Neural progenitor cell (in vitro differentiated cells): ENCODE measurements at regions not wholly inside any gene's neighbourhood (a gene's known extent, or its start where the extent isn't known, plus 50 kb on each side); places are given as distances from the start of the nearest gene placed in this dataset.

Experiments used
- EZH2 ChIP-seq: fragments of 200-600 bp; sonication (generic); IDR thresholded peaks from 2 replicates; pipeline ENCODE4 v1.6.1; 2017; ENCODE audit warnings: antibody characterized with exemption, mild to moderate bottlenecking, moderate library complexity
- TF ChIP-seq, protein P1 (sequence below): fragments of 200-600 bp; sonication (generic); IDR thresholded peaks from 2 replicates; pipeline ENCODE4 v1.5.1; 2017; ENCODE audit warnings: antibody characterized with exemption, mild to moderate bottlenecking

DNA sequence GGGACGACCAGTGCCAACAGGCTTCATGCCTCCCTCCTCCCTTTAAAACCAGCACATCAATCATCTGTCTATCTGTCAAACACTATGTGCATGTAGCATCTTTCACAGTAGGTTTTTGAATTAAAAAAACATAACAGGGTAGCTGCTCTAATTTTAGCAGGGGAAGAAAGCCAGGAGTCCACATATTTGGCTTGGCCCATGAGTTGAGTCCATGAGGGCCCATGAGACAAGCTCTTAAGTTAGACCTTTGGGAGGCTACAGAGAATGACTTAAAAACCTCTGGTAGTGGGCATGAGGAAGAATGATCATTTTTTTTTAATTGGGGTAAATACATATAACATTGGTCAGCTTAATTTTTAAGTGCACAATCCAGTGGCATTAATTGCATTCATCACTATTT, 194.9 kb downstream of the UTRN start:
- TF ChIP-seq, protein P1, sequence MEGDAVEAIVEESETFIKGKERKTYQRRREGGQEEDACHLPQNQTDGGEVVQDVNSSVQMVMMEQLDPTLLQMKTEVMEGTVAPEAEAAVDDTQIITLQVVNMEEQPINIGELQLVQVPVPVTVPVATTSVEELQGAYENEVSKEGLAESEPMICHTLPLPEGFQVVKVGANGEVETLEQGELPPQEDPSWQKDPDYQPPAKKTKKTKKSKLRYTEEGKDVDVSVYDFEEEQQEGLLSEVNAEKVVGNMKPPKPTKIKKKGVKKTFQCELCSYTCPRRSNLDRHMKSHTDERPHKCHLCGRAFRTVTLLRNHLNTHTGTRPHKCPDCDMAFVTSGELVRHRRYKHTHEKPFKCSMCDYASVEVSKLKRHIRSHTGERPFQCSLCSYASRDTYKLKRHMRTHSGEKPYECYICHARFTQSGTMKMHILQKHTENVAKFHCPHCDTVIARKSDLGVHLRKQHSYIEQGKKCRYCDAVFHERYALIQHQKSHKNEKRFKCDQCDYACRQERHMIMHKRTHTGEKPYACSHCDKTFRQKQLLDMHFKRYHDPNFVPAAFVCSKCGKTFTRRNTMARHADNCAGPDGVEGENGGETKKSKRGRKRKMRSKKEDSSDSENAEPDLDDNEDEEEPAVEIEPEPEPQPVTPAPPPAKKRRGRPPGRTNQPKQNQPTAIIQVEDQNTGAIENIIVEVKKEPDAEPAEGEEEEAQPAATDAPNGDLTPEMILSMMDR = no peak
- no peak for TF ChIP-seq EZH2
